GM23338 (cell line): ENCODE measurements at regions not wholly inside any gene's neighbourhood (a gene's known extent, or its start where the extent isn't known, plus 50 kb on each side); places are given as distances from the start of the nearest gene placed in this dataset.

Experiments
- ATAC-seq: fragments of 200-7000 bp; cut with Tn5 transposase; 3 replicates; pipeline ENCODE4 v1.9.1; 2020
- DNase-seq: peaks from one replicate; pipeline ENCODE4 v3.0.0-alpha.2; 2015; ENCODE audit warnings: low spot score
- H2AFZ ChIP-seq: fragments of 200-600 bp; sonication (generic); 2 replicates; pipeline ENCODE4 v1.8.0; 2016; ENCODE audit warnings: antibody characterized with exemption, mild to moderate bottlenecking, moderate library complexity
- H3F3A ChIP-seq: fragments of 200-600 bp; sonication (generic); replicated peaks from 2 replicates; pipeline ENCODE4 v1.8.0; 2017; ENCODE audit warnings: antibody characterized with exemption, mixed run types, low read depth
- H3K27ac ChIP-seq: fragments of 200-600 bp; sonication (generic); 2 replicates; pipeline ENCODE4 v1.6.1; 2016; ENCODE audit warnings: low read depth
- H3K27me3 ChIP-seq: fragments of 200-600 bp; sonication (generic); 2 replicates; pipeline ENCODE4 v1.8.0; 2016; ENCODE audit warnings: mild to moderate bottlenecking, mixed run types, moderate library complexity; ENCODE audit not compliant: insufficient read depth
- H3K36me3 ChIP-seq: fragments of 200-600 bp; sonication (generic); 2 replicates; pipeline ENCODE4 v1.8.0; 2016; ENCODE audit warnings: mild to moderate bottlenecking; ENCODE audit not compliant: insufficient read depth
- H3K4me1 ChIP-seq: fragments of 200-600 bp; sonication (generic); 2 replicates; pipeline ENCODE4 v1.8.0; 2016; ENCODE audit warnings: mild to moderate bottlenecking, moderate library complexity; ENCODE audit not compliant: insufficient read depth
- H3K4me2 ChIP-seq: fragments of 200-600 bp; sonication (generic); 2 replicates; pipeline ENCODE4 v1.7.1; 2017; ENCODE audit warnings: mixed run types
- H3K4me3 ChIP-seq: fragments of 200-600 bp; sonication (generic); 2 replicates; pipeline ENCODE4 v1.6.1; 2016; ENCODE audit warnings: mixed run types
- H3K79me2 ChIP-seq: fragments of 200-600 bp; sonication (generic); replicated peaks from 2 replicates; pipeline ENCODE4 v1.8.0; 2017; ENCODE audit warnings: mild to moderate bottlenecking; ENCODE audit not compliant: insufficient read depth
- H3K9me2 ChIP-seq: fragments of 200-600 bp; sonication (generic); 2 replicates; pipeline ENCODE4 v1.8.0; 2017; ENCODE audit not compliant: insufficient read depth
- H4K20me1 ChIP-seq: fragments of 200-600 bp; sonication (generic); replicated peaks from 2 replicates; pipeline ENCODE4 v1.8.0; 2017; ENCODE audit warnings: mild to moderate bottlenecking; ENCODE audit not compliant: insufficient read depth
- H3K27ac Mint-ChIP-seq: 2 replicates; pipeline ENCODE4 v1.8.0; 2020; ENCODE audit warnings: inconsistent platforms, mild to moderate bottlenecking, moderate library complexity, mixed read lengths
- H3K27me3 Mint-ChIP-seq: 3 replicates; pipeline ENCODE4 v1.8.0; 2022; ENCODE audit warnings: low read depth, mild to moderate bottlenecking, moderate library complexity, mixed read lengths, inconsistent platforms; ENCODE audit not compliant: insufficient read depth, poor library complexity
- H3K36me3 Mint-ChIP-seq: 3 replicates; pipeline ENCODE4 v1.8.0; 2021; ENCODE audit warnings: low read depth, mild to moderate bottlenecking, inconsistent platforms, moderate library complexity, mixed read lengths
- H3K4me1 Mint-ChIP-seq: 3 replicates; pipeline ENCODE4 v1.8.0; 2020; ENCODE audit warnings: mild to moderate bottlenecking, inconsistent platforms, mixed read lengths
- H3K4me3 Mint-ChIP-seq: 3 replicates; pipeline ENCODE4 v1.8.0; 2021; ENCODE audit warnings: moderate library complexity, mild to moderate bottlenecking, inconsistent platforms, mixed read lengths
- H3K9me3 Mint-ChIP-seq: 3 replicates; pipeline ENCODE4 v1.8.0; 2020; ENCODE audit warnings: moderate library complexity, mild to moderate bottlenecking, inconsistent platforms, mixed read lengths
- CREB1 ChIP-seq: fragments of 250-450 bp; sonication (Bioruptor Pico); IDR thresholded peaks from 2 replicates; pipeline ENCODE4 v1.5.0; 2020; ENCODE audit warnings: low read depth, mild to moderate bottlenecking, moderate library complexity
- CTCF ChIP-seq, 2 experiments: fragments of 200-600 bp in 1 of 2; sonication (generic) in 1 of 2; conservative IDR thresholded peaks; 2 replicates each; pipeline versions ENCODE4 v1.5.1 to v1.6.1; 2016 to 2017; ENCODE audit warnings: antibody characterized with exemption in 2 of 2, low read depth in 2 of 2, mild to moderate bottlenecking in 2 of 2, moderate library complexity in 1 of 2
- EZH2 ChIP-seq: fragments of 200-600 bp; sonication (generic); IDR thresholded peaks from one replicate; pipeline ENCODE4 v1.8.0; 2017; ENCODE audit warnings: antibody characterized with exemption, mild to moderate bottlenecking, low read depth; ENCODE audit not compliant: unreplicated experiment
- EZH2phosphoT487 ChIP-seq: fragments of 200-600 bp; sonication (generic); IDR thresholded peaks from one replicate; pipeline ENCODE4 v1.8.1; 2018; ENCODE audit warnings: antibody characterized with exemption; ENCODE audit not compliant: unreplicated experiment
- JUNB ChIP-seq: IDR thresholded peaks from one replicate; pipeline ENCODE4 v1.6.1; 2016; ENCODE audit warnings: antibody characterized with exemption; ENCODE audit not compliant: unreplicated experiment
- NANOG ChIP-seq: IDR thresholded peaks from 2 replicates; pipeline ENCODE4 v1.6.1; 2016; ENCODE audit warnings: antibody characterized with exemption, borderline replicate concordance
- POLR2AphosphoS5 ChIP-seq: IDR thresholded peaks from 2 replicates; pipeline ENCODE4 v1.6.1; 2016; ENCODE audit warnings: antibody characterized with exemption, low read depth
- REST ChIP-seq: IDR thresholded peaks from one replicate; pipeline ENCODE4 v1.6.1; 2018; ENCODE audit warnings: antibody characterized with exemption; ENCODE audit not compliant: unreplicated experiment
- STAT1 ChIP-seq: IDR thresholded peaks from one replicate; pipeline ENCODE4 v1.6.1; 2016; ENCODE audit warnings: antibody characterized with exemption; ENCODE audit not compliant: unreplicated experiment
- ZNF114 ChIP-seq: fragments of 250-450 bp; sonication (Bioruptor Pico); IDR thresholded peaks from 2 replicates; pipeline ENCODE4 v1.5.0; 2020; ENCODE audit warnings: mild to moderate bottlenecking, moderate library complexity
- ZNF331 ChIP-seq: fragments of 250-450 bp; sonication (Bioruptor Pico); IDR thresholded peaks from 2 replicates; pipeline ENCODE4 v1.5.0; 2020; ENCODE audit warnings: low read depth, mild to moderate bottlenecking, moderate library complexity
- ZNF462 ChIP-seq: fragments of 250-450 bp; sonication (Bioruptor Pico); IDR thresholded peaks from 2 replicates; pipeline ENCODE4 v1.5.0; 2020; ENCODE audit warnings: mild to moderate bottlenecking, moderate library complexity
- TF ChIP-seq, protein P1 (sequence below): IDR thresholded peaks from 2 replicates; pipeline ENCODE4 v1.6.1; 2016; ENCODE audit warnings: antibody characterized with exemption

DNA sequence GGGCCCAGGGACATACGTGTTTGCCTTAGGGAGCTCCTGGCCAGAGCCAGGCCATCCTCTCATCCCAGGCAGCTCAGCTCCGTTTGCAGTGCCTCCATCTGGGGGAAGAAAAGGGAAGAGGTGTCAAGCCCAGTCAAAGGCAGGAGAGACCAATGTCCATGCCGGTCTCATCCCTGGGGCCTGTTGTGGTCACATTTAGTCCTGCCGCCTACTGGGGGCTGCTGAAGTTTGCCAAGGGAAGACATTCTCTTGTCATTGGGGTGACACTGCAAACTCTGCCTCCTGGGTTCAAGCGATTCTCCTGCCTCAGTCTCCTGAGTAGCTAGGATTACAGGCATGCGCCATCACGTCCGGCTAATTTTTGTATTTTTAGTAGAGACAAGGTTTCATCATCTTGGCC is 195.2 kb downstream of the UQCRFS1 start:
- Histone ChIP-seq H3K4me1 (no peaks in the 10 kb centered on the region), H4K20me1 (no peaks in the 10 kb centered on the region), H3K9me2 (no peaks in the 10 kb centered on the region), H2AFZ (no peak overlapping the region; the same call in 1 of the 2 replicates), H3K36me3 (no peaks in the 10 kb centered on the region), H3F3A (no peaks in the 10 kb centered on the region), H3K27me3 (no peaks in the 10 kb centered on the region), H3K79me2 (no peaks in the 10 kb centered on the region), H3K4me2 (no peak overlapping the region), H3K4me3 (no peak overlapping the region), H3K27ac (no peak overlapping the region)
- no peak overlapping the region for H3K4me3 Mint-ChIP-seq
- no peak for TF ChIP-seq JUNB
- TF ChIP-seq ZNF114 (CRISPR knock-in tag): no peak
- no peak for TF ChIP-seq STAT1
- TF ChIP-seq EZH2: no peak
- TF ChIP-seq, protein P1, sequence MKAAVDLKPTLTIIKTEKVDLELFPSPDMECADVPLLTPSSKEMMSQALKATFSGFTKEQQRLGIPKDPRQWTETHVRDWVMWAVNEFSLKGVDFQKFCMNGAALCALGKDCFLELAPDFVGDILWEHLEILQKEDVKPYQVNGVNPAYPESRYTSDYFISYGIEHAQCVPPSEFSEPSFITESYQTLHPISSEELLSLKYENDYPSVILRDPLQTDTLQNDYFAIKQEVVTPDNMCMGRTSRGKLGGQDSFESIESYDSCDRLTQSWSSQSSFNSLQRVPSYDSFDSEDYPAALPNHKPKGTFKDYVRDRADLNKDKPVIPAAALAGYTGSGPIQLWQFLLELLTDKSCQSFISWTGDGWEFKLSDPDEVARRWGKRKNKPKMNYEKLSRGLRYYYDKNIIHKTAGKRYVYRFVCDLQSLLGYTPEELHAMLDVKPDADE: no peak
- TF ChIP-seq ZNF462 (CRISPR knock-in tag): no peak
- no peak for TF ChIP-seq NANOG
- no peak for TF ChIP-seq REST
- TF ChIP-seq CTCF (conservative IDR thresholded peaks at IDR 0.05; ENCODE audit: low read depth in 2 of 2): no peak
- no peak for TF ChIP-seq CREB1 (CRISPR knock-in tag)
- no peak for TF ChIP-seq POLR2AphosphoS5
- no peak for TF ChIP-seq ZNF331 (CRISPR knock-in tag)
- no peak for TF ChIP-seq EZH2phosphoT487
- peaks cover 14% of the 10 kb centered on the region for H3K4me1 Mint-ChIP-seq
- H3K27ac Mint-ChIP-seq: no peak overlapping the region
- H3K36me3 Mint-ChIP-seq: no peaks in the 10 kb centered on the region
- DNase-seq: no peak
- no peak for ATAC-seq
- H3K27me3 Mint-ChIP-seq: peaks cover 18% of the 10 kb centered on the region
- no peaks in the 10 kb centered on the region for H3K9me3 Mint-ChIP-seq
